ENCODE measurements at regions not wholly inside any gene's neighbourhood (a gene's known extent, or its start where the extent isn't known, plus 50 kb on each side); places are given as distances from the start of the nearest gene placed in this dataset.

DNA sequence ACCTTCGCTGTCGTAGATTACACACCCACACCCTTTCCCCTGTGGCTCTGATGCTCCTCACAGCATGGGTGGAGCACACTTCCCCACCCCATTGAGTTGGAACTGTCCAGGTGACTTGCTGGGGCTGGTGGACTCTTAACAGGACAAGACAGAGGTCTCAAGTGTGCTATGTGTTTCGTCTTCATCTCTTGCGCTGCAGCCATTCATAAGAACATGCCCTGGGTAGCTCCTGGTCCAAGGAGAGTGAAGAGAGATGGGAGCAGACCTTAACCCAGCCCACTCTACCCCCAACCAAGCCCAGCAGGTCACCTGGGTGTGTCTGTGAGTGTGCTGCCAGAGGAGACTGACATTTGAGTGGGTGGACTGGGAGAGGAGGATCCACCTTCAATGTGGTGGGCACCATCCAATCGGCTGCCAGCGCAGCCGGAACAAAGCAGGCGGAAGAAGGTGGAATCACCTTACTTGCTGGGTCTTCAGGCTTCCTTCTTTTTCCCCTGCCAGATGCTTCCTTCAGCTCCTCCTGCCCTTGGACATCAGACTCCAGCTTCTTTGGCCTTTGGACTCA lies 112.4 kb downstream of the HTR5A start:
- DNase-seq = no peak

DNA sequence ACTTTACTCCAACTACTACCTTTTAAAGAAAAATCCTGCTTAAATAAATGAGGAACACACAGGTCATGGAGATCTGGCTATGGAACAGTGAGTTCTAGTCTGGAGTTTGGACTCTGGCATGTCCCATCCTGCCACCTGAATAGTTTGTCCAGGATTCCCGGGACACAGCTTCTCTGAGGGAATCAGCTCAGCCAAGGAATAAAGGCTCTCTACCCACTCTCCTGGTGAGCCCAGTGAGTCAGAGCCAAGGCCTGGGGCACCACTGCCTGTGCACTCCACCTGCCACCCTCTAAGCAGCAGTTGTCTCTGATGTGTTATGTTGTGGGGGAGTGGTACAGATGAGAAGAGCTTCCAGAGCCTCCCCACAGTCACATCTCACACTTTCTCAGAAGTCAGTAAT lies 113.5 kb downstream of the HTR5A start:
- no peak for DNase-seq

DNA sequence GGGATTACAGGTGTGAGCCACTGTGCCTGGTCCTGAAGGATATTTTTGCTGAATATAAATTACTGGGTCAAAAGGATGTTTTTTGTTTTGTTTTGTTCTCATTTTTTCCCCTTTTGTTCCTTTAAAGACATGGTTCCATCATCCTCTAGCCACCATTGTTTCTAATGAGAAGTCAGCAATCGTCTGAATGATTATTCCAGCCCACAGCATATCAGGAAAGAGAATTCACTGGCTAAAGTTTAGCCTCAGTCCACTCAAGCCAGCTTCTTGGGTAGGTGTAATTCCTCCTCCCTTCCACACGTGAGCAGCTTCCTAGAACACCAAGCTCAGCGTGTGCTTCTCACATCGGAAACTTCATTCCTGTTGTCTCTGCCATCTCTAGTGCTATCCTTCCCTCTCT lies 112.8 kb upstream of the INSIG1 start:
- DNase-seq = no peak

DNA sequence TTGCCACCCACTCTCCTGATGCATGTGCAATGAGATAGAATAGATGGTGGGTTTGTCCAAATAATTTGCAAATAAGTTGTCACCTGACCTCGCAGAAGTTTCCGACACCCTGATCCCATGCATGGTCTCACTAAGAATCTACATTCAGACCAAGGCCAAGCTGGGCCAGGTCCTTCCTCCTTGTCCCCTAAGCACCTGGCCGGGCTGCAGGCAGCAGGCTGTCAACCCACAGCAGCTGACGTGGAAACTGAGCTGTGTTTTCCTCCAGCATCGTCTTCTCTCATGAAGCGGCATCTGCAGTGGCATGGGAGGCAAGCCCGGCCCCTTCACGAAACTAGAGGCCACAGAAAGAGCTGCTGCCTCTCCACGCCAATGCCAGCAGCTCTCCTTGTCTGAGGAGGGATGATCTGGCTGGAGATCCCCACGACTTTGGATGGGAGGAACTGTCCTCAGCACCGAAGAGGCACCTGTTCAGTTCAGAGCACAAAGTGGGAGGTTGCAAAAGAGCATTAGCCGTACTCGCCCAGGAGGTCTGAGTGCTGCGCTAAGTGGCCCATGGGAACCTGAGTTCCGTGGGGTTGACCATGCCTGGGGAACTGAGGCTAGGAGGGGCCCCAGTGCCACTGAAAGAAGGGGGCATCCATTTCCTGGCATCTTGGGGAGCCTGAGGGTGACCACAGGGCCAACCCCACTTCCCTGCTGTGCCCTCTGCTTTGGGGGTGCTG lies 110.5 kb upstream of the INSIG1 start:
- no peak for DNase-seq

DNA sequence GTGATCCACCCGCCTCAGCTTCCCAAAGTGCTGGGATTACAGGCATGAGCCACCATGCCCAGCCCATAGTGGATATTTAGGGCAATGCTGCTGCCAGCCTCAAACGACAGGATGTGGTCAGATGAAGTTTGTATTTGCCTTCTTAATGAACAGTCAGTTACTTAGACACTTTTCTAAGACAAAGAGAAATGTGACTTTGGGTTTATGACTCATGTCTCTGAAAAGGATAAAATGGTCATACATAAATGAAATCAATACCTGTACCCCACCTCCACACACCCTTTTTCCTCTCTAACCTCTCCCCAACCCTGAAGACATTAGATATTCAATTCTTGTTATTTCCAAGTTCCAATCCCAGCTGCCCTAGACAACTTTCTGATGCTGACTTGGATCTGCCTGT lies 109.3 kb upstream of the INSIG1 start:
- DNase-seq = no peak

DNA sequence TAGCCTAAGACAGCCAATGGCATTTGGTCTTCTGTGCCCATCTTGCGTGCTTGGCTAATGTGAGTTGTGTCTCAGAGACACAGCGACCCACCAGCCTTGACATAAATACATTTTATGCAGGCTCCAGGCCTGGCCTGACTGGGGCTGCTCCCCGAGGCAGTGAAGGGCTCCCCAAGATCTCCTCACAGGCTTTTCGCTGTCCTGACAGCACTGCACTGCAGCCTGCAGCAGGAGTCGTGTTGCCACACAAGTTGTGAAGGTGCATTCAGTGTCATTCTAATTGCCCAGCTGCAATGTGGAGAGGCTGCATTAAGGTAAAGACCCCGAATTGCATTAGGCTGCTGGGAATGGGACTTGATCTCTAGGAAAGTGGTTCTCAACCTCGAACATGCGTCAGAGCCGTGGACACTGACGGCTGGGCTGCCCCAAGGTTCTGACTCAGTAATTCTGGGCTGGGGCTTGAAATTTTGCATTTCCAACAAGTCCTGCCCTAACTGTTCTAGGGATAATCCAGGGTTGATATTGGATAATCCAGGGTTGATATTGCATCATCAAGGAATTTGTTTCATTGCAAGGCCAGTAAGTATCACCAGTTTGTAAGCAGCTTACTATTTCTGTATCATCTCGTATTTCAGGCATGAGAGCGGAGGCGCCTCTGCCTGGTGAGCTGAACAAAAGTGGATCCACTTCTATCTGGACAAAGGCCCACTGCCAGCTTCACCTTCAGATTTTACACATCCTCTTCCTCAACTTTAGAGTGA lies 108.7 kb upstream of the INSIG1 start:
- DNase-seq = no peak

DNA sequence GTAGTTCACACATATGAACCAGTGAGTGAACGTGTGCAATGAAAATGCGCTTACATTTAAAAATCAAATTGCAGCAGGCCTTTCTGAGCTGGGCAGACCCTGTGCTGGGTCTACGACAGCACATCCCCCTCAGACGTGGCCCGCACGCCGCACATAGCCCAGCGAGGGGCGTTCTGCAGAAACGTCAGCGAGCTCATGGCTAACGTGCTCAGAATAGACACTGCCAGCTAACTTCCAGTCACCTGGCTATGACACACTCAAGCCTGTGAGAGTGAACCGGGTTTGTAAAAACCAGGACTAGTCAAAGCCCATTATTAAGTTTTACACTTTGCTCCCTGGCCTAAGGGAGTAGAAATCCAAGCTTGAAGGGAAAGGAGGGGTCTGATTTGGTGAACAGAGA lies 108.1 kb upstream of the INSIG1 start:
- DNase-seq = no peak

DNA sequence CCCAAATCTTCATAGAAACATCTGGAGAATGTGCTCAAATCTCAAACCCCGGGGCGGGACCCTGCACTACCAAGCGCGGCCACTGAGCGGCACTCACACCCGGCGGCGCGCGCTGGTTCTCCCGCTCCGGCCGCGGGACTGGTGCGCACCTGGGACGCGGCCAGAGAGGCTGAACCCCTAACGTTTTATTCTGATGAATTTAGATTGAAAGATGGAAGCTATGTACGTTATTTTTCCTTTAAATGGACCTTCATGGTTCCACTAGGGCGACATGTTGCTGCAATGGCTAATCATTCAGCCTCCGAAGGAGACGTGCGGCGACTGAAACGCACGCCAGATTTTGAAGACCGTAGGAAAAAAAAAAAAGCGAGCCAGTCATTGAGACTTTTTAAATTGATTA lies 107.0 kb upstream of the INSIG1 start:
- DNase-seq = no peak

DNA sequence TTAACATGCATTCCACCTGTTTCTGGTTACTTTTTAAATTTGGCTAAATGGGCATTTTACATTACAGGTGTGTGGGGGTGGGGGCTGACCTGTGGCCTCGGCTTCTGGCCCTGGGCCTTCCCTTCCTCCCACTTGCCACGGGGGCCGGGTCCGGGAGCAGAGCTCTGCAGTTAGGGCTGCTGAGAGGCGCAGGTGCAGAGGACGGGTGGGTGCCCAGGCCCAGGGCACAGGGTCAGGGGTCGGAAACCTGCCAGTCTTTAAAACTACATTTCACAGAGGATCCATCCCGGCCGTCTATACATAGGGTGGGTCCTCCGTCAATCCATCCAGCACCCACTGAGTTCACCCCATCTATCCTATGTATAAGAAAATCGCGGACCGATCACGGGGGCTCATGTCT lies 106.5 kb upstream of the INSIG1 start:
- DNase-seq = no peak

DNA sequence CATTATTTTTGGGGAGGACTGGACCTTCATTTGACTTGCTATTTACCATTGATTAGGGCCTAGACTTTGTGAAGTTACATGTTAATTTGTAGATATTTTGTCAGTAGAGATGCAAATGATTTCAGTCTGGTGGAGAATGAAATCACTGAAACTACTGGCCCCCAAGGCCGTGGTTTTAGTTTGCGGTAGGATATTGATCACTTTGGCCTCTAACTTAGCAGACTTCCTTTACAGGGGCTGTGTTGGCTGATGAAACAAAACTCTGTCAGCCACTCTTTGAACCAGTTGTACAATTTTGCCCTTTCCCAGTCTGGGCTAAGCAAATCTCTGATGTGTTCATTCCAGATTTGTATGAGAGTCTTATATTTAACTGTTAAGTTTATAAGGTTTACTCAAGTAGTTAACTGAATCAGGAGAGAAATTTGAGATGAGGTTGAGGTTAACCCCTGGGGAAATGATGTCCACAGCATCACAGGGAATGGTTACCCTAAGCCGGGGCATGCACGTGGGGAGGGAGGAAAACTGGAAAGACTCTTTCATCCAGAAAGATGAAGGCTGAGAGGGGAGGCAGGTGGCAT lies 105.7 kb upstream of the INSIG1 start:
- DNase-seq = no peak

DNA sequence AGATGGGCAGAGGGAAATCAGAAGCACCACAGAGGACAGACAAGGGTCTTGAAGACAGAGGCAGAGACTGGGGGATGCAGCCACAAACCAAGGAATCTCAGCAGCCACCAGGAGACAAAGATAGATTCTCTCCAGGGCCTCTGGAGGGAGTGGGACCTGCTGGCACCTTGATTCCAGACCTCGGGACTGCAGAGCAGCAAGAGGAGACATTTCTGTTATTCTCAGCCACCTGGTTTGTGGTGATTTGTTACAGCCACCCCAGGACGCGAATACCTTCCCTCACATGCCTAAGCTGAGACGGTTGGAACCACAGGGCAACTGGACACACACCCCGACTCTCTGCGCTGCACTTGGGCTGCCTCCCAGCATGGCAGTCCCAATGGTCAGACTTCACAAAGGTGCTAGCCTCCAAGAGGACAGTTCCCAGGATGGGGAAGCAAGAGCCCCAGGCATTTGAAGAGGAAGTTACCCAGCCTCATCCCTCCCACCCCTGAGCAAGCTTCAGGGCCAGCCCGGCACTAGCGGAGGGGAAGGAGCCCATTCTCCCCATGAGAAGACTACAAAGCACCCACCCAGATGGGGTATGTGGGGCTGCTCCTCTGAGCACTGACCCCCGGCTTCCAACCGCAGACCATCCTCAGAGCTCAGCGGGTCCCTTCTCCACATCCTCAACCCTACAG lies 104.6 kb upstream of the INSIG1 start:
- no peak for DNase-seq

DNA sequence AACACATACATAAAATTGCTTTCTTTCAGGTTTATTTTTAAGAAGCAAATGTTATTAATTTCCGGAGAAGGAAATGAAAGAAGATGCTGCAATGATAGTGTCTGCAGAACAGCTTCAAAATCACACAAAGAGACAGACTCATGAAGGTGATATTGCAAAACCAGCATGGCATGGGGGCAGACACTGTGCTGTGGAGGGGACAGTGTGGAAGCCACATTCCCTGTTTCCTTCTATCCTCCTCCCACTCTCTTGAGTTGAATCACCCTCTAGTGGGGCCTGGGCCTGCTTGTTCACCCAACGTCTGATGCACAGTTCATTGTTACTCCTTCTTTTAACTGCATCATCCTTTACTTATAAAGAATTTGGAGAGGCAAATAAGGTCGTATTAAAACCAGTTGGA lies 104.0 kb upstream of the INSIG1 start:
- no peak for DNase-seq

DNA sequence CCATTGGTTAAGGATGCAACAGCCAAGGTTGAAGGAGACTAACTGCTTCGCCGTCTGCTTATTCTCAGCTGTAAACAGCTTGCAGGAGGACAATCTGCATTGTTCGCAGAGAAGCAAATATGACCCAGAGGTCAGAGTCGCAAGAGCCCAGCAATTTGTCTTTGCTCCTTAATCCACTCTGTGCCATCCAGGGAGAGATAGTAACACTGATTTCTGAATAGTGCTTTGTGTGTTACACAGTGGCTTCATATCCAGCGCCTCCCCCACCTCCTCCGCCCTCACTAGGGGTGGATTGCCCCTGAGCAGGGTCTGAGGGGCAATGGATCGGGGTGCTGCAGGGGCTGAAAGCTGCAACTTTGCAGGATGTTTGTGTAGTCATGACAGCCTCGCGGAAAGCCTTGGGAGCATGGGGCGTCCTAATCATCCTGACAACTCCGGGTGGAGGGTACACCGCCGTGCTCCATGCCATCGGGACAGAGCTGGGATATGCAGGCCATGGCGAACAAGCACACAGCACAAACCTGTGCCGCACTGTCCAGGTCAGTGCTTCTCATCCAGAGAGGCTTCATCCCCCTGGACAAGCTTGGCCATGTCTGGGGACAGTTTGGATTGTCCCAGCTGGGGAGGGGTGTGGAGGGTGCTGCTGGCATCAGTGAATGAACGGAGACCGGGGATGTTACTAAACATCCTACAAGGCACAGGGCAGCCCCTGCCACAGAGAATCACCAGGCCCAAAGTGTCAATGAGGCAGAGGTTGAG lies 103.1 kb upstream of the INSIG1 start:
- DNase-seq = no peak

DNA sequence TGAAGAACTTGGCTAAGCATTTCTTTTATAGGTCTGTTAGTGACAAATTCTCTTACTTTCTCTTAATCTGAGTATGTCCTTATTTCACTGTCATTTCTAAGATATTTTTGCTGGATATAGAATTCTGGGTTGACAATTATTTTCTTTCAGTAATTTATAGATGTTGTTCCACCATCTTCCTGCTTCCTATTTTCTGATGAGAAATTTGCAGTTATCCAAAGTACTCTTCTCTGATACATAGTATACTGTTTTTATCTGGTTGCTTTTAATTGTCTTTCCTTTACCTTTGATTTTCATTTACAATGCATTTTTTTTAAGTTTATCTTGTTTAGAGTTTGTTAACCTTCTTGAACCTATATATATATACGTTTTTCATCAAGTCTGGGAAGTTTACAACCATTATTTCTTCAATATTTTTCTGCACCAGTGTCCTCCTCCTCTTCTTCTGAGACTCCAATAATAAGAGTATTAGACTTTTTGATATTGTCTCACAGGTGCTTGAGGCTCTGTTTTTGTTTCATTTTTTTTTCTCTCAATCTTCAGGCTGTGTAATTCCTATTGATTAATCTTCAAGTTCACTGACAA lies 101.6 kb upstream of the INSIG1 start:
- no peak for DNase-seq

DNA sequence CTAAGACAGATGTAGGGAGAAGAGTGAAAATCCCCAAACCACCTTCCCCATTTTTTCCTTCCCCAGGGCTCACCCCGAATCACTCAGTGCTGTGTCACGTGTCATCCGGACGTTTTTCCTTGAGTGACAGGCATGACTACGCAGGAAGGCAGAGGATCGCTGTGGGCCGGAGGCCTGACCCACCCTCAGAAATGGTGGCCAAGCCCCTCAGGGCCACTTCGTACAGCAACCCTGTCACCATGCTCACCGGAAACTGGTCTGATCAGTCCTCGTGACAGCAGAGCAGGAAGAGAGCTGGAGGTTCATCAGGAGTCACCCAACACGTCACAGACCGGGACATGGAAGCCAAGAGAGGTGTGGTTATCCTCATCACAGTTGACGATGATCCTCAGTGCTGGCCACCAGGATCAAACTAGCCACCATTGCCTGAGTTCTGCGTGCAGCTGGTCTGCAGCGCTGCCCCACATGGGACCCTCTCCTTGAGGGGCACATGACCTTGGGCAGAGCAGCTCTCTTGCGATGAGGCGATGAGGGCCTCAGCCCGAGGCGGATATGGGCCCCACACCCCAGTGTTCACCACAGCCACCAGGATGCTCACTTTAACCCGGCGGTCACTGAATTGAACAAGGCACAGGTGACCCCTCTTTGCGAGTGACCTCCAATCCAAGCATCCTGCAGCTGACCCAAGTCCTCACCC lies 99.3 kb upstream of the INSIG1 start:
- DNase-seq = no peak

DNA sequence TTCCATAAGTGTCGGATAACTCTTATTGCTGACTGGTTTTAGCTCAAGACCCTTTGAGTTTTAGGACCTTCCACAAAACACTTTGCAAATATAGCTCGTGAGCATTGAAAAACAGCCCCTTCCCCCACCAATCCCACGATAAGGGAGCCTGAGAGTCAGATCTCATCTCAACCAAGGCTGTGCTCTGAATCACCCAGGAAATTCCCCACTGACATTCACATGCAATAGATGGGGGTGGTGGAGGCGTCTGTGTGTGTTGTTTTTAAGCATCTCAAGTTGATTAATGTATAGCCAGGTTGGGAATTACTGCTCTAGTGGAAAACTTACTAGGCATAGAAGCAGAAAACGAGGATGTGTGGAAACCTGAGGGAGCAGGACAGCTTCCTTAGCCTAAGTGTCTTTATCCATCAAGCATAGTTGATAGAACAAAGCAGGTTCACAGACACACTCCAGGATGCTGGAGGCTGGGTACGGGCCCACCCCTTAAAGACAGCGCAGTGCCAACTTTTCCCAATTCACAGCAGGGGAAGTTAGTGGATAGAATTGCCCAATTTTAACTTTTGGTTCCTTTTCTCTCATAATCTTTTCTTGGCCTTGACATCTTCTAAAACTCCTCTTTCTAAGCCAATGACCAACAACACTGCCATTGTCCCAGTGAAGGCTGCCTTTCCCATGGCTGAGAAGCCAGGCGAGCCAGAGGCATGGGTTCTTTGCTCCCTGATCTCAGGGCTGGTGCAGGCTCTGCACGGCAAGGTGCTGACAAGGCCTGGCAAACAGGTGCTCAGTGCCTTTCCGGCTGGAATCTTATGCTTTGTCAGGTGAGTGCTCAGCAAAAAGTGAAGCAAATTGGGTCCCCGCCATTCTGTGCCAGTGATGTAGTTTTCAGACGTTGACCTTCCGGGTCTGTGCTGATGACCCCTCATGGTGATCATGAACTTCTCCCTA lies 98.5 kb upstream of the INSIG1 start:
- no peak for DNase-seq

DNA sequence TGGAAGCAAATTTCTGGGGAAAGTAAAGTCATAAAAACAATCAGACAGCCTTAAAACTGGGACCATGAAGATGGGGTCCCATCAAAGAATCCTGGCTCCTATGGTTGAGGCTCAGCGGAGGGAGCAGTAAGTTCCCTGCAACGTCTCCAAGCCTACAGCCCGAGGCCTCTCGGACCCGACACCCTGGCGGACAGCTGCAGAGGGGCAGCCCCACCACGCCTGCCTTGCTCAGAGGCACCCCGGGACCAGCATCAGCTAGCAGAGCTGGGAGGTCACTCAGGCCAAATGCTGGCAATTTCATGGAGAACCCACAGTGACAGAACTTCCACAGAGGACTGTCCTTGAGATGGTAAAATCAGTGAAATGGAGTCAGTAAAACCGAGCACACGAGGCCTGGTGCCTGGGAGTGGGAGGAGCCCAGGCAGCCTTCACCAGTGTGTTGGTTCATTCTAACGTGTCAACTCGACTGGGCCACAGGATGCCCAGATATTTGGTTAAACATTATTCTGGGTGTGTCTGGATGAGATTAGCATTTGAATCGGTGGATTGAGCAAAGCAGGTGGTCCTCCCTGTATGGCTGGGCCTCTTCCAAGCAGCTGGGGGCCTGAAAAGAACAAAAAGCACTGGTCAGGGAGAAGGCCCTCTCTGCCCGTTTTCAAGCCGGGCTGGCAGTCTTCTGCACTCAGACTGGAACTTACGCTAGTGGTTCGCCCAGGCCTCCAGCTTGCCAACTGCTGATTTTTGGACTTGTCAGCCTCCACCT lies 96.2 kb upstream of the INSIG1 start:
- DNase-seq = no peak

DNA sequence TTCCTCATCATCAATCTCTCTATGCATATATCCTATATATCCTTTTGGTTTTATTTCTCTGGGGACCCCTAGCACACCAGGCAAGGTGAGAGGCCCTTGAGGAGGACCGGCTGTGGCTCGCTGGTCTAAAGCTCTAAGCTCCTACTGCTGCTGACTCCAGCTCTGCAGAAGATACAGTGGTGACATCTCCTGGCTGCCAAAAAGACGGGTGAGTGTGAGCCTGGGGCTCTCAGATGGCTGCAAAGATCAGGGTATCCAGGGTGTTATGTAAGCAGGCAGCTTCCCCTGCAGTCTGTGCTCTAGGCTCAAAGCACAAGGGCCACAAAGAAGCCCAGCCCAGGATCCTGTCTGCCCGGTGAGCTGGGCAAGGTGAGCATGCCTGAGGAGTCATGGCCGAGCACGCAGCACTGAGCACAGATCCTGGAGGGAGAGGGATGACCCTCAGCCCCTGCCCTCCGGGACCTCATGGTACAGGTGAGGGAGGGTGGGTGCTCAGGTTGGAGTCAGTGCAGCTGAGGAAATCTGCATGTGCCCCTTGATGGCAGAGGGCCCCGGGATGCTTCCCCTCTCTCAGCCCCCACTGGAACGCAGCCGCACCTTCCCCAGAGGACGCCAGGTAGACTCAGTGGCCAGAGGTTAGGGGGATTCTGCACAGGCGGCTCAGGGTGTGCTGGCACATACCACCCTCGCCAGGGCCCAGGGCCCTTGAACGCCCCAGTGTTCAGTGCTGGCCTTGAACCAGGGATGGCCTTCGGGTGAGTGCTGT lies 95.4 kb upstream of the INSIG1 start:
- DNase-seq = no peak
